HEK293 (cell line): ENCODE measurements at regions not wholly inside any gene's neighbourhood (a gene's known extent, or its start where the extent isn't known, plus 50 kb on each side); places are given as distances from the start of the nearest gene placed in this dataset.
"Not testable (repeated sequence)": the region's sequence is repeated elsewhere in the genome, so short reads cannot be mapped to it uniquely, and the experiment has no call there.

ENCODE experiments used
- CTCF ChIA-PET: fragments of 350-600 bp; formaldehyde crosslinking; extraction: SDS; loops from one replicate; lab custom pipeline; 2021; ENCODE audit warnings: antibody characterized with exemption; lab: Yijun Ruan, JAX
- POLR2A ChIA-PET: fragments of 300-600 bp; formaldehyde crosslinking; extraction: SDS; loops from one replicate; lab custom pipeline; 2020; ENCODE audit warnings: antibody characterized with exemption, inconsistent platforms; lab: Yijun Ruan, JAX
- H3K27ac ChIP-seq: fragments of 200-500 bp; sonication (Bioruptor generic); 2 replicates; pipeline ENCODE4 v1.5.1; 2014; ENCODE audit warnings: low read depth, low read length, control low read depth, inconsistent platforms; ENCODE audit errors: extremely low read depth
- H3K36me3 ChIP-seq, 2 experiments: fragments of 200-500 bp in 1 of 2; sonication (Bioruptor generic) in 1 of 2; 1 replicate in 1 of 2; 2 replicates in 1 of 2; pipeline ENCODE4 v1.5.1; 2014 to 2017; ENCODE audit warnings: inconsistent platforms in 2 of 2, low read length in 2 of 2; ENCODE audit not compliant: control insufficient read depth in 2 of 2, insufficient read depth in 1 of 2
- H3K4me1 ChIP-seq: fragments of 200-500 bp; sonication (Bioruptor generic); 2 replicates; pipeline ENCODE4 v1.5.1; 2014; ENCODE audit warnings: mild to moderate bottlenecking, low read length, inconsistent platforms; ENCODE audit not compliant: control insufficient read depth, insufficient read depth
- H3K4me3 ChIP-seq: 2 replicates; pipeline ENCODE4 v1.5.1; 2011; ENCODE audit warnings: low read depth, mild to moderate bottlenecking, control low read depth, low read length, moderate library complexity
- H3K9me3 ChIP-seq: fragments of 200-500 bp; sonication (Bioruptor generic); 2 replicates; pipeline ENCODE4 v1.5.1; 2014; ENCODE audit warnings: low read depth, low read length, inconsistent platforms; ENCODE audit not compliant: control insufficient read depth, insufficient read depth
- ATF2 ChIP-seq: fragments of 450-650 bp; formaldehyde crosslinking; IDR thresholded peaks from 2 replicates; pipeline ENCODE4 v1.5.1; 2016; ENCODE audit warnings: missing biosample characterization, missing genetic modification characterization, low read depth
- EGR2 ChIP-seq: fragments of 450-650 bp; formaldehyde crosslinking; IDR thresholded peaks from 2 replicates; pipeline ENCODE4 v1.5.1; 2016; ENCODE audit warnings: low read depth, missing biosample characterization, missing genetic modification characterization
- KLF17 ChIP-seq: fragments of 450-650 bp; formaldehyde crosslinking; IDR thresholded peaks from 2 replicates; pipeline ENCODE4 v1.5.1; 2016; ENCODE audit warnings: missing biosample characterization, missing genetic modification characterization
- PRDM10 ChIP-seq: fragments of 450-650 bp; formaldehyde crosslinking; IDR thresholded peaks from 2 replicates; pipeline ENCODE4 v1.5.1; 2016; ENCODE audit warnings: missing biosample characterization, missing genetic modification characterization
- SP2 ChIP-seq: fragments of 450-650 bp; formaldehyde crosslinking; IDR thresholded peaks from 2 replicates; pipeline ENCODE4 v1.5.1; 2016; ENCODE audit warnings: missing biosample characterization, missing genetic modification characterization
- SP3 ChIP-seq: fragments of 450-650 bp; formaldehyde crosslinking; IDR thresholded peaks from 2 replicates; pipeline ENCODE4 v1.5.1; 2016; ENCODE audit warnings: missing biosample characterization, missing genetic modification characterization
- ZBTB10 ChIP-seq: fragments of 450-650 bp; formaldehyde crosslinking; IDR thresholded peaks from 2 replicates; pipeline ENCODE4 v1.5.1; 2016; ENCODE audit warnings: missing biosample characterization, missing genetic modification characterization
- ZBTB8A ChIP-seq: fragments of 450-650 bp; formaldehyde crosslinking; IDR thresholded peaks from 2 replicates; pipeline ENCODE4 v1.5.1; 2016; ENCODE audit warnings: missing biosample characterization, missing genetic modification characterization
- ZEB2 ChIP-seq: fragments of 450-650 bp; formaldehyde crosslinking; IDR thresholded peaks from 2 replicates; pipeline ENCODE4 v1.5.1; 2016; ENCODE audit warnings: missing biosample characterization, missing genetic modification characterization
- ZNF2 ChIP-seq: fragments of 450-650 bp; formaldehyde crosslinking; IDR thresholded peaks from 2 replicates; pipeline ENCODE4 v1.5.1; 2016; ENCODE audit warnings: missing biosample characterization, missing genetic modification characterization
- ZNF324 ChIP-seq: fragments of 450-650 bp; formaldehyde crosslinking; IDR thresholded peaks from 2 replicates; pipeline ENCODE4 v1.5.1; 2016; ENCODE audit warnings: missing biosample characterization, missing genetic modification characterization
- ZNF366 ChIP-seq: fragments of 450-650 bp; formaldehyde crosslinking; conservative IDR thresholded peaks from 2 replicates; pipeline ENCODE4 v1.5.1; 2016; ENCODE audit warnings: missing biosample characterization, missing genetic modification characterization
- ZNF391 ChIP-seq: fragments of 450-650 bp; formaldehyde crosslinking; IDR thresholded peaks from 2 replicates; pipeline ENCODE4 v1.5.1; 2016; ENCODE audit warnings: low read depth, missing biosample characterization, missing genetic modification characterization, borderline replicate concordance
- ZNF501 ChIP-seq: fragments of 450-650 bp; formaldehyde crosslinking; IDR thresholded peaks from 2 replicates; pipeline ENCODE4 v1.5.1; 2016; ENCODE audit warnings: missing biosample characterization, missing genetic modification characterization
- ZNF518A ChIP-seq: fragments of 450-650 bp; formaldehyde crosslinking; conservative IDR thresholded peaks from 2 replicates; pipeline ENCODE4 v1.5.1; 2016; ENCODE audit warnings: low read depth, missing biosample characterization, missing genetic modification characterization
- ZNF629 ChIP-seq: fragments of 450-650 bp; formaldehyde crosslinking; IDR thresholded peaks from 2 replicates; pipeline ENCODE4 v1.5.1; 2017; ENCODE audit warnings: missing biosample characterization, missing genetic modification characterization
- ZNF660 ChIP-seq: fragments of 450-650 bp; IDR thresholded peaks from 2 replicates; pipeline ENCODE4 v1.5.1; 2018; ENCODE audit warnings: missing biosample characterization, mild to moderate bottlenecking, missing genetic modification characterization
- ZNF76 ChIP-seq: fragments of 450-650 bp; formaldehyde crosslinking; IDR thresholded peaks from 2 replicates; pipeline ENCODE4; 2016; ENCODE audit warnings: low read depth, missing biosample characterization, missing genetic modification characterization, borderline replicate concordance
- ZXDB ChIP-seq: fragments of 450-650 bp; formaldehyde crosslinking; IDR thresholded peaks from 2 replicates; pipeline ENCODE4 v1.5.1; 2016; ENCODE audit warnings: missing biosample characterization, missing genetic modification characterization
- TF ChIP-seq, protein P1 (sequence below): fragments of 450-650 bp; formaldehyde crosslinking; IDR thresholded peaks from 2 replicates; pipeline ENCODE4 v1.5.1; 2016; ENCODE audit warnings: missing biosample characterization, missing genetic modification characterization

DNA sequence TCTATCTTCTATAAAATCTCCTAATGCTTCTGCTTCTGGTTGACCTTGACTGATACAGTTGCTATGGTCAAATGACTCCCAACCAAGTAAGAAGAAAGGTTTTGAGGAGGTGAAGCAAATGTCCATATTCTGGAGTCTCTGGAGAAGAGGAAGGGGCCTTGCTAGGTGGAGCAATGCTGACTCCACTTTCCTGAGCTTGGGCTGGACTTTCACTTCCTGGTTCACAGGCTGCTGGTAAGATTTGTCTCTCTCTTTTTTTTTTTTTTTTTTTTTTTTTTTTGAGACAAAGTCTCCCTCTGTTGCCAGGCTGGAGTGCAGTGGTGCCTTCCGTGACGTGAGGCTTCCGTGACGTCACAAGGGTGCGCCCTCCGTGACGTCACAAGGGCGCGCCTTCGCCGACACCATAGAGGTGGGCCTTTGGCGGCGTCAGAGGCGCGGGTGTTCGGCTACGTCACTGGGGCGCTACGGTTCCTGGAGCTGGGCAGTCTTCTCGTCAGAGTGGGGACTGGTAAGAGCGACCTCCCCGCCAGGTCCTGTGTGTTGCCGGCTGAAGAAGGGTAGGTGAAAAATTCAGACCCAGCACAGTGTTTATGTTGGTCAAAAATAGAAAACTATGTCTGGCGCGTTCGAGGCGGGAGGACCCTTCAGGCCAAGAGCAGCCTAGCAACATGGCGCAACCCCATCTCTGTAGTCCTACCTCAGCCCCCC is 93.7 kb upstream of the METTL14 start (continued):
- TF ChIP-seq ZNF518A (tag by site-specific recombination) (peak; percentile 87), ZNF660 (tag by site-specific recombination) (peak; percentile 38; the same call in 1 of the 2 replicates), PRDM10 (peak; percentile 96), ZNF366 (tag by site-specific recombination) (0 out of 2 replicates have a peak, but pooled peaks have one; percentile 18), KLF17 (tag by site-specific recombination) (0 out of 2 replicates have a peak, but pooled peaks have one; percentile 51), ZNF324 (peak; percentile 49; the same call in 1 of the 2 replicates), ZEB2 (0 out of 2 replicates have a peak, but pooled peaks have one; percentile 16), EGR2 (tag by site-specific recombination) (0 out of 2 replicates have a peak, but pooled peaks have one; percentile 20), ZNF391 (tag by site-specific recombination) (0 out of 2 replicates have a peak, but pooled peaks have one; percentile 21), ZBTB8A (peak; percentile 83), SP3 (peak; percentile 55), SP2 (tag by site-specific recombination) (peak; percentile 44), ZNF501 (tag by site-specific recombination) (0 out of 2 replicates have a peak, but pooled peaks have one; percentile 41), ATF2 (tag by site-specific recombination) (peak; percentile 98), ZXDB (peak; percentile 65), ZNF76 (tag by site-specific recombination) (peak; percentile 46; the same call in 1 of the 2 replicates), ZNF2 (tag by site-specific recombination) (0 out of 2 replicates have a peak, but pooled peaks have one; percentile 39), ZNF629 (tag by site-specific recombination) (peak; percentile 100), ZBTB10 (tag by site-specific recombination) (peak; percentile 81)
- TF ChIP-seq, protein P1, sequence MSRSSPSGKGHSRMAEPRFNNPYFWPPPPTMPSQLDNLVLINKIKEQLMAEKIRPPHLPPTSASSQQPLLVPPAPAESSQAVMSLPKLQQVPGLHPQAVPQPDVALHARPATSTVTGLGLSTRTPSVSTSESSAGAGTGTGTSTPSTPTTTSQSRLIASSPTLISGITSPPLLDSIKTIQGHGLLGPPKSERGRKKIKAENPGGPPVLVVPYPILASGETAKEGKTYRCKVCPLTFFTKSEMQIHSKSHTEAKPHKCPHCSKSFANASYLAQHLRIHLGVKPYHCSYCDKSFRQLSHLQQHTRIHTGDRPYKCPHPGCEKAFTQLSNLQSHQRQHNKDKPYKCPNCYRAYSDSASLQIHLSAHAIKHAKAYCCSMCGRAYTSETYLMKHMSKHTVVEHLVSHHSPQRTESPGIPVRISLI = peak; percentile 99

- CTCF ChIA-PET, H3K9me3 ChIP-seq, POLR2A ChIA-PET, H3K4me1 ChIP-seq, H3K27ac ChIP-seq, H3K36me3 ChIP-seq: not testable (repeated sequence)
- peak overlapping the region; percentile 59 for H3K4me3 ChIP-seq
These were observed 92.9 kb upstream of the METTL14 start for GRCh38 chr4:118592289-118592688.
